HCEC 1CT (cell line): ENCODE measurements at regions not wholly inside any gene's neighbourhood (a gene's known extent, or its start where the extent isn't known, plus 50 kb on each side); places are given as distances from the start of the nearest gene placed in this dataset.

Source experiments
- DNase-seq: peaks from one replicate; pipeline ENCODE4 v3.0.0-alpha.2; 2017

DNA sequence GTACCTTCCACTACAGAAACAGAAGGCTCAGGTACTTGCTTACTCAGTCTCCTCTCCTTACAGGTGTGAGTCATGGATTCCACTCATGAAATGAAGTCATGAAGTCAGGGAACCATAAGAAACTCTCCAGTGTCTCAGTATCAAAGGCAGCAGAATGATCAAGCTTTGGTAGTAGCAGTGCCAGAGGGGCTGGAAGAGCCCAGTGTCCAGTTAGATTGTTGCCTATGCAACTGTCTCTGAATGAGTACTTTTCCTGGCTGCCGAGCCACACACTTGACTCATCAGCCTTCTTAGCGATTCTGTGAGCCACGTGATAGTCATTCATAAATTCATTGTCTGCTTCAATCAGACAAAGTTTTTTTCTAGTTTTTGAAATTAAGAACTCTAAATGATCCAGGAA, 52.2 kb upstream of the DTNBP1 start:
- no peak for DNase-seq

DNA sequence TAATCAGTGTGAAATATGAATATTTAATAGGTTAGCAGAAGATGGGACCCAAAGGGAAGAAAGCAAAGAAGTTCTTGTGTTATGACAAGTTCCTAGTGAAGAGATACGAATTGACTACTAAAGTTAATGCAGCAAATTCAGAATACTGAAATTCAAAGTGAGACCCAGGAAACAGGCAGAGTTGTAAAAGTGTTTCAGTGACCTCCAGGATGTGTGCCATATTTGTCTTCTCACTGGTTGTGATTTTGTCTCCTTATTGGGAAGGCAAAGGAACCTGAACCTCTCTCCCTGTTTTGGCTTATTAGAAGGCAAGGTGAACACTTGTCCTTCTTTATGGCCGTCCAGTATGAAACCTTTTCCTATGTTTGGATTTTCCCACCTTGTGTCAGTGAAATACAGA, 51.8 kb upstream of the DTNBP1 start:
- no peak for DNase-seq

DNA sequence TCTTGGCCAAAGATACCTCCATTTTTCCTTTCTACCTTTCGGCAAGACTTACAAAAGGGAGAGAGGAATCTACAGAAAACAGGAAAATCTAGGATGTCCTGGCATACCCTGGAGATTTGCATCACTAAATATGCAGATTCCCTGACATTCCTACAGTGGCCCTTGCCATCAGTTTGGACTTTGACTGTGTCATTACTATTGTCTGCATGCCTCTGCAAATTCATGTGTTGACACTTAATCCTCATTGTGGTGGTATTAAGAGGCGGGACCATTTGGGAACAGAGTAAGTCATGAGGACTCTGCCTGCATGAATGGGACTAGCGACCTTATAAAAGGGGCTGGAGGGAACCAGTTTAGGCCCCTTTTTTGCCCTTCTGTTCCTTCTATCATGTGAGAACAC, 50.5 kb upstream of the DTNBP1 start:
- no peak for DNase-seq

DNA sequence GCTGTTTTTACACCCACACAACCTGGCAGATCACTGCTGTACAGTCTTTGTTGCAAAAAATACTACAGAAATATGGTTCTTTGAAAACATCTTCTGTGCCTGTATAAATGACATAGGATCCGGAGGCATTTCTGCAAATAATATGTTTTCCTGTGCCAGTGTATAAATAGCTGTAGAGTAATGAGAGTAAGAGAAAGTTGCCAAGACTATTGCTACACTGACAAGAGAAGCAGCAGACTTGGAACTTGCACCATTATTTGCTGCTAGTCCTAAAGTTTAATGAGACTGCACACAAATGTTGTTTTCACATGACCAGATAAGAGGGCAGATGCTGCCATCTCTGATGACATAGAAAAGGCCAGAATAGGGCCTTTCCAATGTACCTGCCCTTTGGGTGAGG, 50.0 kb upstream of the DTNBP1 start:
- DNase-seq = no peak
